CD14-positive monocyte (primary cell): ENCODE measurements at regions not wholly inside any gene's neighbourhood (a gene's known extent, or its start where the extent isn't known, plus 50 kb on each side); places are given as distances from the start of the nearest gene placed in this dataset.

Experiments
- DNase-seq, 3 donors: peaks; one replicate each; pipeline ENCODE4 v3.0.0-alpha.2; 2011 to 2022
- H2AFZ ChIP-seq: 2 replicates; pipeline ENCODE4 v1.6.0; 2012; ENCODE audit warnings: mild to moderate bottlenecking, low read depth, low read length, inconsistent platforms; ENCODE audit not compliant: insufficient read depth, poor library complexity, severe bottlenecking
- H3K27ac ChIP-seq, 2 donors: 1 replicate in 1 of 2; 2 replicates in 1 of 2; pipeline ENCODE4 v1.5.1; 2012 to 2013; ENCODE audit warnings: low read length in 2 of 2, control low read depth in 1 of 2, inconsistent platforms in 1 of 2, low read depth in 1 of 2, mild to moderate bottlenecking in 1 of 2
- H3K27me3 ChIP-seq, 2 donors: one replicate each; pipeline versions ENCODE4 v1.6.0 to v1.6.1; 2011 to 2013; ENCODE audit warnings: low read length in 2 of 2; ENCODE audit not compliant: control insufficient read depth in 2 of 2, insufficient read depth in 2 of 2
- H3K36me3 ChIP-seq, 2 donors: replicated peaks in 1 of 2; 1 replicate in 1 of 2; 2 replicates in 1 of 2; pipeline versions ENCODE4 v1.5.1 to v1.6.1; 2012 to 2013; ENCODE audit warnings: low read length in 2 of 2, control low read depth in 1 of 2, inconsistent platforms in 1 of 2, mild to moderate bottlenecking in 1 of 2; ENCODE audit not compliant: insufficient read depth in 2 of 2, control insufficient read depth in 1 of 2
- H3K4me1 ChIP-seq, 2 donors: 1 replicate in 1 of 2; 2 replicates in 1 of 2; pipeline versions ENCODE4 v1.5.1 to v1.6.1; 2012 to 2013; ENCODE audit warnings: low read length in 2 of 2, control low read depth in 1 of 2, inconsistent platforms in 1 of 2, mild to moderate bottlenecking in 1 of 2, moderate library complexity in 1 of 2; ENCODE audit not compliant: insufficient read depth in 2 of 2, control insufficient read depth in 1 of 2
- H3K4me2 ChIP-seq: replicated peaks from 2 replicates; pipeline ENCODE3; 2012; ENCODE audit warnings: low read length, moderate library complexity, mild to moderate bottlenecking; ENCODE audit not compliant: poor library complexity, severe bottlenecking; ENCODE audit errors: extremely low read depth
- H3K4me3 ChIP-seq, 3 experiments: fragments of 200-600 bp in 1 of 3; sonication (generic) in 1 of 3; replicated peaks in 1 of 3; 1 replicate in 2 of 3; 2 replicates in 1 of 3; pipeline ENCODE4 v1.5.1; 2011 to 2013; ENCODE audit warnings: low read length in 3 of 3, mild to moderate bottlenecking in 3 of 3, control low read depth in 2 of 3, low read depth in 2 of 3, inconsistent platforms in 1 of 3, moderate library complexity in 1 of 3
- H3K79me2 ChIP-seq: 2 replicates; pipeline ENCODE4 v1.6.0; 2012; ENCODE audit warnings: mild to moderate bottlenecking, control low read depth, inconsistent platforms, low read length, moderate library complexity; ENCODE audit not compliant: insufficient read depth
- H3K9ac ChIP-seq: 2 replicates; pipeline ENCODE4 v1.6.0; 2017; ENCODE audit warnings: low read length, mild to moderate bottlenecking; ENCODE audit not compliant: insufficient read depth, poor library complexity, severe bottlenecking
- H3K9me3 ChIP-seq, 2 donors: replicated peaks in 1 of 2; 1 replicate in 1 of 2; 2 replicates in 1 of 2; pipeline versions ENCODE4 v1.5.1 to v1.6.1; 2012 to 2013; ENCODE audit warnings: low read length in 2 of 2, control low read depth in 1 of 2; ENCODE audit not compliant: control insufficient read depth in 1 of 2, insufficient read depth in 1 of 2
- H4K20me1 ChIP-seq: 2 replicates; pipeline ENCODE4 v1.6.0; 2012; ENCODE audit warnings: mild to moderate bottlenecking, low read length, control low read depth, moderate library complexity; ENCODE audit not compliant: insufficient read depth
- H3K27ac Mint-ChIP-seq, 7 donors: one replicate each; pipeline ENCODE4 v1.8.0; 2020; ENCODE audit warnings: mild to moderate bottlenecking in 7 of 7, mixed read lengths in 7 of 7, moderate library complexity in 6 of 7, inconsistent platforms in 2 of 7
- H3K27me3 Mint-ChIP-seq, 3 donors: one replicate each; pipeline ENCODE4 v1.8.0; 2021 to 2022; ENCODE audit warnings: low read depth in 3 of 3, mild to moderate bottlenecking in 3 of 3, mixed read lengths in 3 of 3, moderate library complexity in 3 of 3, inconsistent platforms in 1 of 3
- H3K36me3 Mint-ChIP-seq, 2 donors: one replicate each; pipeline ENCODE4 v1.8.0; 2020; ENCODE audit warnings: mixed read lengths in 2 of 2, inconsistent platforms in 1 of 2, mild to moderate bottlenecking in 1 of 2
- H3K4me1 Mint-ChIP-seq: one replicate; pipeline ENCODE4 v1.8.0; 2020; ENCODE audit warnings: mild to moderate bottlenecking, mixed read lengths
- H3K4me3 Mint-ChIP-seq, 2 donors: one replicate each; pipeline ENCODE4 v1.8.0; 2020; ENCODE audit warnings: mild to moderate bottlenecking in 2 of 2, mixed read lengths in 2 of 2, moderate library complexity in 1 of 2
- H3K9me3 Mint-ChIP-seq, 7 donors: one replicate each; pipeline ENCODE4 v1.8.0; 2020 to 2022; ENCODE audit warnings: mixed read lengths in 7 of 7, mild to moderate bottlenecking in 6 of 7, moderate library complexity in 6 of 7, inconsistent platforms in 2 of 7
- WGBS: methylation state at CpG from one replicate; pipeline ENCODE4 v1.1.5; 2013; ENCODE audit warnings: missing lambda C conversion rate; ENCODE audit not compliant: insufficient coverage; 5-methylcytosine and 5-hydroxymethylcytosine counted together
- intact Hi-C, 2 donors: fragments of 100-400 bp; cut with micrococcal nuclease; formaldehyde crosslinking; loops; one replicate each; pipeline versions ENCODE4 v1.15.0 to v1.15.1; 2023
- TF ChIP-seq, protein P1 (sequence below): fragments of 200-600 bp; IDR thresholded peaks from one replicate; pipeline ENCODE4 v1.8.0; 2022; ENCODE audit warnings: antibody characterized with exemption, mild to moderate bottlenecking

DNA sequence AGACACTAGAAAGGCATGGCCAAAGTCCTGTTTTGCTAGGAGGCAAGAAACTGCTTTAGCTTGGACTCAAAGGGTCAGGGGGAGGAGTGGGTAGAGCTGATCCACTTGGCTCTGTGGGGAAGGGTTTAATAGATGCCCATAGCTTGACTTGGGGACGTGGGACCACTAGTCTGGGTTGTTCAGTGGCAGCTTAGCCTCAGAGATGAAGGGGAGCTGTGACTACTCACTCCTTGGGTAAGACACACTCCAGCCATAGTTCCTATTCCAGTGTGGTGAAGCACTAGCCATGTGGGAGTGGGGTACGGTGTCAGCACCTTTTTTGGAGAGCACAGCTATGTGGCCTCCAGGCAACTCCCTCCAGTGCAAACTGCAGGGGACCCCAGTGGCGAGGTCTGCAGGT lies 257.3 kb downstream of the TMEM121 start:
- Histone ChIP-seq H3K9ac (no peak overlapping the region), H3K79me2 (no peaks in the 10 kb centered on the region), H2AFZ (no peak overlapping the region), H4K20me1 (no peaks in the 10 kb centered on the region), H3K36me3 (no peaks in the 10 kb centered on the region), H3K4me2 (no peak overlapping the region), H3K4me3 (no peak overlapping the region), H3K4me1 (no peaks in the 10 kb centered on the region), H3K27ac (no peak overlapping the region), H3K9me3 (peaks cover 13 to 20% of the 10 kb centered on the region in 2 donors), H3K27me3 (no peaks in the 10 kb centered on the region)
- peaks cover 0 to 5% (median 4%) of the 10 kb centered on the region in 3 donors for H3K27me3 Mint-ChIP-seq
- no peaks in the 10 kb centered on the region for H3K4me1 Mint-ChIP-seq
- WGBS, result 100% methylated on average over 1 of the region's 3 CpGs
- intact Hi-C loops, result no loop called here
- TF ChIP-seq, protein P1, sequence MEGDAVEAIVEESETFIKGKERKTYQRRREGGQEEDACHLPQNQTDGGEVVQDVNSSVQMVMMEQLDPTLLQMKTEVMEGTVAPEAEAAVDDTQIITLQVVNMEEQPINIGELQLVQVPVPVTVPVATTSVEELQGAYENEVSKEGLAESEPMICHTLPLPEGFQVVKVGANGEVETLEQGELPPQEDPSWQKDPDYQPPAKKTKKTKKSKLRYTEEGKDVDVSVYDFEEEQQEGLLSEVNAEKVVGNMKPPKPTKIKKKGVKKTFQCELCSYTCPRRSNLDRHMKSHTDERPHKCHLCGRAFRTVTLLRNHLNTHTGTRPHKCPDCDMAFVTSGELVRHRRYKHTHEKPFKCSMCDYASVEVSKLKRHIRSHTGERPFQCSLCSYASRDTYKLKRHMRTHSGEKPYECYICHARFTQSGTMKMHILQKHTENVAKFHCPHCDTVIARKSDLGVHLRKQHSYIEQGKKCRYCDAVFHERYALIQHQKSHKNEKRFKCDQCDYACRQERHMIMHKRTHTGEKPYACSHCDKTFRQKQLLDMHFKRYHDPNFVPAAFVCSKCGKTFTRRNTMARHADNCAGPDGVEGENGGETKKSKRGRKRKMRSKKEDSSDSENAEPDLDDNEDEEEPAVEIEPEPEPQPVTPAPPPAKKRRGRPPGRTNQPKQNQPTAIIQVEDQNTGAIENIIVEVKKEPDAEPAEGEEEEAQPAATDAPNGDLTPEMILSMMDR, result no peak
- H3K36me3 Mint-ChIP-seq, result no peaks in the 10 kb centered on the region
- no peak overlapping the region for H3K4me3 Mint-ChIP-seq
- H3K9me3 Mint-ChIP-seq, result peaks cover 10 to 28% (median 21%) of the 10 kb centered on the region in 7 donors
- DNase-seq, result no peak
- no peak overlapping the region for H3K27ac Mint-ChIP-seq

DNA sequence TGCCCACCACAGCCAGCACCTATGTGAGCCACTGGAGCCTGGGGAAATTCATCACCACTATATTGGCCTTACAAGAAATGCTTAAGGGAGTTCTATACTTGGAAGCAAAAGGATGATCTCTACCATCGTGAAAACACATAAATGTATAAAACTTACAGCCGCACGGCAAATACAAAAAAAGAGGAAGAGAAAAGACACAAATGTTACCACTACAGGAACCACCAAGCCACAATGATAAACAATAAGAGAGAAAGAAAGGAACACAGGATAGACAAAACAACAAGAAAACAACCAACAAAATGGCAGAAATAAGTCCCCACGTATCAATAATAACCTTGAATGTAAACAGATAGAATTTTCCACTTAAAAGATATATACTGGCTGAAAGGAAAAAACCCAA lies 267.5 kb downstream of the TMEM121 start:
- peaks cover 0 to 10% (median 0%) of the 10 kb centered on the region in 3 donors for H3K27me3 Mint-ChIP-seq
- no peaks in the 10 kb centered on the region for H3K79me2 ChIP-seq
- no peaks in the 10 kb centered on the region for H3K4me1 Mint-ChIP-seq
- H3K4me1 ChIP-seq, result no peaks in the 10 kb centered on the region
- H3K36me3 Mint-ChIP-seq, result no peaks in the 10 kb centered on the region
- intact Hi-C loops, result no loop called here
- no peak overlapping the region for H3K4me3 Mint-ChIP-seq
- no peak overlapping the region for H3K27ac Mint-ChIP-seq
- TF ChIP-seq, protein P1, result no peak
- no peak overlapping the region for H2AFZ ChIP-seq
- no peaks in the 10 kb centered on the region for H3K36me3 ChIP-seq
- H3K27me3 ChIP-seq, result no peaks in the 10 kb centered on the region
- no peak overlapping the region for H3K4me2 ChIP-seq
- no peaks in the 10 kb centered on the region for H4K20me1 ChIP-seq
- H3K9me3 Mint-ChIP-seq, result peaks cover 0 to 11% (median 4%) of the 10 kb centered on the region in 7 donors
- H3K27ac ChIP-seq, result no peak overlapping the region
- H3K9ac ChIP-seq, result no peak overlapping the region
- no peaks in the 10 kb centered on the region for H3K9me3 ChIP-seq
- no CpG with 5 or more reads among the region's 4 CpGs for WGBS
- no peak for DNase-seq
- H3K4me3 ChIP-seq, result no peak overlapping the region
